A673 (cell line): ENCODE measurements at regions not wholly inside any gene's neighbourhood (a gene's known extent, or its start where the extent isn't known, plus 50 kb on each side); places are given as distances from the start of the nearest gene placed in this dataset.

Source experiments
- EZH2 ChIP-seq: fragments of 200-600 bp; sonication (generic); IDR thresholded peaks from 2 replicates; pipeline ENCODE4 v1.6.1; 2017; ENCODE audit warnings: borderline replicate concordance, low read depth, mild to moderate bottlenecking, mixed read lengths, antibody characterized with exemption, low read length; ENCODE audit not compliant: poor library complexity, severe bottlenecking
- TF ChIP-seq, protein P1 (sequence below): fragments of 300-800, 200-600 bp; sonication (generic); conservative IDR thresholded peaks from 2 replicates; pipeline ENCODE4 v1.5.1; 2017; ENCODE audit warnings: low read depth, mild to moderate bottlenecking, antibody characterized with exemption, low read length, moderate library complexity, mixed read lengths

DNA sequence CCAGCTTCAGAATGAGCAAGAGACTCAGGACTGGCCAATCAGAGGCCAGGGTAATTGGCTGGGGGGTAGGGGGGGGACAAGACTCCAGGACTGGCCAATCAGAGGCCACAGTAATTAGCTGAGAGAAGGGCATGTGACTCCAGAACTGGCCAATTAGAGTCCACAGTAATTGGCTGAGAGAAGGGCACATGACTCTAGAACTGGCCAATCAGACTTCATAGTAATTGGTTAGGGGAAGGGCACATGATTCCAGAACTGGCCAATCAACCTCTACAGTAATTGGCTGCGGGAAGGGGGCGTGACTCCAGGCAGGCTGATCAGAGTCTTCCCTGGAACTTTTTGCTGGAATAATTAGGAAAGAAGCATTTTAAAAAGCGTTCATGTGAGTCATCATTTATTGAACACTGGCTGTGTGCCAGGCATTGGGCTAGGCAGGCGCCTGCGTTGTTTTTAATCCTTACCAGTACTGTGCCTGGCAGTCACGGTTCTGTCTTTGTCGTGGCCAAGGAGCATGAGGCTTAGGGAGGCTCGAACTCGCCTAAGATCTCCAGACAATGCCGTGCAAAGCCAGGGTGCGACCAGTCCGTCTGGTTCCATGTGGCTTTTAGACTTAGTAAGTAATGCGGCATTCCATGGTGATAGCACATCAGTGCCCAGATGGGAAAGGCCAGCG lies 508.1 kb downstream of the TBC1D22A start:
- TF ChIP-seq, protein P1, sequence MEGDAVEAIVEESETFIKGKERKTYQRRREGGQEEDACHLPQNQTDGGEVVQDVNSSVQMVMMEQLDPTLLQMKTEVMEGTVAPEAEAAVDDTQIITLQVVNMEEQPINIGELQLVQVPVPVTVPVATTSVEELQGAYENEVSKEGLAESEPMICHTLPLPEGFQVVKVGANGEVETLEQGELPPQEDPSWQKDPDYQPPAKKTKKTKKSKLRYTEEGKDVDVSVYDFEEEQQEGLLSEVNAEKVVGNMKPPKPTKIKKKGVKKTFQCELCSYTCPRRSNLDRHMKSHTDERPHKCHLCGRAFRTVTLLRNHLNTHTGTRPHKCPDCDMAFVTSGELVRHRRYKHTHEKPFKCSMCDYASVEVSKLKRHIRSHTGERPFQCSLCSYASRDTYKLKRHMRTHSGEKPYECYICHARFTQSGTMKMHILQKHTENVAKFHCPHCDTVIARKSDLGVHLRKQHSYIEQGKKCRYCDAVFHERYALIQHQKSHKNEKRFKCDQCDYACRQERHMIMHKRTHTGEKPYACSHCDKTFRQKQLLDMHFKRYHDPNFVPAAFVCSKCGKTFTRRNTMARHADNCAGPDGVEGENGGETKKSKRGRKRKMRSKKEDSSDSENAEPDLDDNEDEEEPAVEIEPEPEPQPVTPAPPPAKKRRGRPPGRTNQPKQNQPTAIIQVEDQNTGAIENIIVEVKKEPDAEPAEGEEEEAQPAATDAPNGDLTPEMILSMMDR = no peak
- TF ChIP-seq EZH2 = no peak
